Mucosa of descending colon (tissue), 3 donors: ENCODE measurements at regions not wholly inside any gene's neighbourhood (a gene's known extent, or its start where the extent isn't known, plus 50 kb on each side); places are given as distances from the start of the nearest gene placed in this dataset.

ENCODE experiments used
- ATAC-seq: fragments of 200-7000 bp; cut with Tn5 transposase; one replicate; pipeline ENCODE4 v1.9.1; 2020; ENCODE audit warnings: mild to moderate bottlenecking, moderate library complexity
- DNase-seq, 3 donors: peaks; one replicate each; pipeline ENCODE4 v3.0.0-alpha.2; 2020
- H3K36me3 ChIP-seq: fragments of 200-600 bp; one replicate; pipeline ENCODE4 v1.8.0; 2021; ENCODE audit warnings: low read depth, mild to moderate bottlenecking
- H3K4me1 ChIP-seq: fragments of 200-600 bp; one replicate; pipeline ENCODE4 v1.8.0; 2021; ENCODE audit warnings: low read depth, mild to moderate bottlenecking
- H3K4me3 ChIP-seq: fragments of 200-600 bp; one replicate; pipeline ENCODE4 v1.8.0; 2021; ENCODE audit warnings: mild to moderate bottlenecking
- H3K9me3 ChIP-seq: fragments of 200-600 bp; one replicate; pipeline ENCODE4 v1.8.0; 2021; ENCODE audit warnings: mild to moderate bottlenecking
- intact Hi-C, 2 donors: fragments of 100-400 bp; cut with DNase I in 1 of 2; cut with micrococcal nuclease in 1 of 2; formaldehyde crosslinking; loops; one replicate each; pipeline versions ENCODE4 v1.11.0 to v1.11.1; 2022; cut with DNase I, micrococcal nuclease
- TF ChIP-seq, protein P1 (sequence below): fragments of 200-600 bp; IDR thresholded peaks from one replicate; pipeline ENCODE4 v1.8.0; 2022; ENCODE audit warnings: antibody characterized with exemption, mild to moderate bottlenecking
- donor health status: DM: no; HTN: no; CAD: no; lungs with moderate emphysema.
- donor health status: DM: no; HTN: no; CAD: no.
- donor health status: DM: no; HTN: yes; CAD: no.

DNA sequence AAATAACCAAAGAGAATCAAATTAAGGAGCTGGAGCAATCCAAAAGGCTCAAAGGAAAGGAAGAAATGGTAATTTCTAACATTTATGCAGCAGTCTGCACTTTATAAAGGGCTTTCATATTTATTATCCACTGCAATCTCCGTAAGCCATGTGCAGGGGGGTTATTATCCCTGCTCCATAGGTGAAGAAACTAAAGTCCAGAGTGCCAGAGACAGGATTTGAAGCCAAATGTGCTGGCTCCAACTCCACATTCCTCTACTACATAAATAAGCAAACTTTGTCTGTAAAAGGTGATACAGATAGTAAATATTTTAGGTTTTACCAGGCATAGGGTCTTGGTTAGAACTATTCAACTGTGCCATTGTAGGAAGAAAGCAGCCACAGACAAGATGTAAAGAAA is 221.4 kb downstream of the MINAR1 start:
- Histone ChIP-seq H3K36me3 (no peaks in the 10 kb centered on the region), H3K4me3 (no peak overlapping the region), H3K4me1 (no peaks in the 10 kb centered on the region), H3K9me3 (no peaks in the 10 kb centered on the region)
- no peak for DNase-seq
- intact Hi-C loops = no loop called here
- ATAC-seq = no peak
- TF ChIP-seq, protein P1, sequence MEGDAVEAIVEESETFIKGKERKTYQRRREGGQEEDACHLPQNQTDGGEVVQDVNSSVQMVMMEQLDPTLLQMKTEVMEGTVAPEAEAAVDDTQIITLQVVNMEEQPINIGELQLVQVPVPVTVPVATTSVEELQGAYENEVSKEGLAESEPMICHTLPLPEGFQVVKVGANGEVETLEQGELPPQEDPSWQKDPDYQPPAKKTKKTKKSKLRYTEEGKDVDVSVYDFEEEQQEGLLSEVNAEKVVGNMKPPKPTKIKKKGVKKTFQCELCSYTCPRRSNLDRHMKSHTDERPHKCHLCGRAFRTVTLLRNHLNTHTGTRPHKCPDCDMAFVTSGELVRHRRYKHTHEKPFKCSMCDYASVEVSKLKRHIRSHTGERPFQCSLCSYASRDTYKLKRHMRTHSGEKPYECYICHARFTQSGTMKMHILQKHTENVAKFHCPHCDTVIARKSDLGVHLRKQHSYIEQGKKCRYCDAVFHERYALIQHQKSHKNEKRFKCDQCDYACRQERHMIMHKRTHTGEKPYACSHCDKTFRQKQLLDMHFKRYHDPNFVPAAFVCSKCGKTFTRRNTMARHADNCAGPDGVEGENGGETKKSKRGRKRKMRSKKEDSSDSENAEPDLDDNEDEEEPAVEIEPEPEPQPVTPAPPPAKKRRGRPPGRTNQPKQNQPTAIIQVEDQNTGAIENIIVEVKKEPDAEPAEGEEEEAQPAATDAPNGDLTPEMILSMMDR = no peak

GRCh38 chr15:79656151-79657000 is 224.2 kb downstream of the MINAR1 start:
- no peak overlapping the region for H3K4me3 ChIP-seq
- TF ChIP-seq, protein P1 = no peak
- no peaks in the 10 kb centered on the region for H3K4me1 ChIP-seq
- ATAC-seq (no peak), DNase-seq (no peak)
- H3K9me3 ChIP-seq = no peaks in the 10 kb centered on the region
- intact Hi-C loops = no loop called here
- no peaks in the 10 kb centered on the region for H3K36me3 ChIP-seq

GRCh38 chr15:79657722-79658121 is 225.6 kb downstream of the MINAR1 start:
- TF ChIP-seq, protein P1 = no peak
- H3K4me3 ChIP-seq = no peak overlapping the region
- DNase-seq = no peak
- no peaks in the 10 kb centered on the region for H3K4me1 ChIP-seq
- intact Hi-C loops = no loop called here
- H3K9me3 ChIP-seq = no peaks in the 10 kb centered on the region
- no peaks in the 10 kb centered on the region for H3K36me3 ChIP-seq
- no peak for ATAC-seq

DNA sequence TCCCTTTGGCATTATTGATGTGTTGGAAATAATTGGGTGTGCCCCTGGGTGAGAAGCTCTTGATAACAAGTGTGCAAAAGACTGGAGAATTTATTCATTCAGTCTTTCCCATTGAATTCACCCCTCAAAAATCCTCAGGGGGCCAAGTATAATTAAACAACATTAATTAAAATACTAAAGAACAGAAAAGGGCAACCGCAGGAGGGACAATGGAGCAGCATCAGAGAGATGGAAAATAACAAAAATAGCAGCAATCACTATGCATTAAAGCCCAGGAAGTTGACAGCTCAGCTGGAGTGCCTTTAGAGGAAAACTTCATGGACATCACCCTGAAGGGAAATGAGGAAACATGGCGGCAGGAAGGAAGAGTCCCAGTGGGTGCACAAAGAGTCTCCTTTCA is 227.6 kb downstream of the MINAR1 start:
- Histone ChIP-seq H3K4me1 (no peaks in the 10 kb centered on the region), H3K9me3 (no peaks in the 10 kb centered on the region), H3K36me3 (no peaks in the 10 kb centered on the region), H3K4me3 (no peak overlapping the region)
- no peak for ATAC-seq
- intact Hi-C loops = no loop called here
- TF ChIP-seq, protein P1 = no peak
- DNase-seq = no peak

DNA sequence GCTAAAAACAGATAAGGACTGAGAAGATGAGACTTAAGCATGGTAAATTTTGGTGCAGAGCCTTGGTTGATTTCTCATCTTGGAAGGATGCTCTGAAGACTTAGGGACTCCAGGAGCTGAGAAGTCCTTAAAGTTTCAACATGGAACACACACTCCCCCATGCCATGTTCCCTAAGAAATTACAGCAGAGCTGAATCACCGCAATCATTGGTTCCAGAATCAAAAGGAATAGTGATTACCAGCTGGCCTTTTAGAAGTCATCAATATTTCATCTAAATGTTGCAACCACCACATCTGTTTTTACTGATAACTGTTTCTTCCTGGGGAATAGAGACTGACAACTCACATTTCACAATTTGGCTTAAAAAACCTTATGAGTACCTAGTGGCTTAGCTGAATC is 229.3 kb downstream of the MINAR1 start:
- H3K36me3 ChIP-seq = no peaks in the 10 kb centered on the region
- intact Hi-C loops = no loop called here
- no peak overlapping the region for H3K4me3 ChIP-seq
- no peak for DNase-seq
- no peaks in the 10 kb centered on the region for H3K4me1 ChIP-seq
- ATAC-seq = no peak
- no peaks in the 10 kb centered on the region for H3K9me3 ChIP-seq
- TF ChIP-seq, protein P1 = no peak
